Upper lobe of right lung (tissue), 1 donor: ENCODE measurements at regions not wholly inside any gene's neighbourhood (a gene's known extent, or its start where the extent isn't known, plus 50 kb on each side); places are given as distances from the start of the nearest gene placed in this dataset.

Experiments
- ATAC-seq: fragments of 200-7000 bp; cut with Tn5 transposase; one replicate; pipeline ENCODE4 v1.9.1; 2020; ENCODE audit warnings: mild to moderate bottlenecking, moderate library complexity
- DNase-seq: peaks from one replicate; pipeline ENCODE4 v3.0.0-alpha.2; 2020
- H3K27ac ChIP-seq: fragments of 200-600 bp; one replicate; pipeline ENCODE4 v1.8.0; 2022
- H3K27me3 ChIP-seq: fragments of 200-600 bp; one replicate; pipeline ENCODE4 v1.8.0; 2022; ENCODE audit warnings: mild to moderate bottlenecking
- H3K36me3 ChIP-seq: fragments of 200-600 bp; one replicate; pipeline ENCODE4 v1.8.0; 2022
- H3K4me1 ChIP-seq: fragments of 200-600 bp; one replicate; pipeline ENCODE4 v1.8.0; 2022
- H3K4me3 ChIP-seq: fragments of 200-600 bp; one replicate; pipeline ENCODE4 v1.8.0; 2022; ENCODE audit warnings: mild to moderate bottlenecking
- H3K9me3 ChIP-seq: fragments of 200-600 bp; one replicate; pipeline ENCODE4 v1.8.0; 2022
- intact Hi-C: fragments of 100-400 bp; cut with DNase I; formaldehyde crosslinking; loops from one replicate; pipeline ENCODE4 v1.11.0; 2022
- TF ChIP-seq, protein P1 (sequence below): fragments of 200-600 bp; IDR thresholded peaks from one replicate; pipeline ENCODE4 v1.8.0; 2022; ENCODE audit warnings: antibody characterized with exemption
- donor health status: DM: no; HTN: yes; CAD: no; lungs with severe emphysema.

DNA sequence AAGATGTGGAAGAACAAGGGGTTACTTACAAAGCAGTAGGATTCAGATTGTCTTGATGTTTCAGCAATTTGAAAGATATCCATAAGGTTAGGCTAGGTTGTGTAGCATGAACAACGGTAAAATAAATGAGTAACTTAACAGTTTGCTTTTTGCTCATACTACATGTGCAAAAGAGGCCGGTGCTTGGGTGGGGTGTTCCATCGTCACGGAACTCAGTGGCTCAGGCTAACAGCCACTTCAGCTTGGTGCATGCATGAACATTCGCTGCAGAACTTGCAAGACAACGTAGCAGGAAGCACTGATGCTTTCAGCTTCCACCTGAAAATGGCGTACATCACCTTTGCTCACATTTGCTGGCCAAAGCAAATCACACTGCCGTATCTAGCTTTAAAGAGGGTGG is 407.3 kb upstream of the CDH20 start:
- Histone ChIP-seq H3K9me3 (no peaks in the 10 kb centered on the region), H3K27ac (no peak overlapping the region), H3K4me1 (no peaks in the 10 kb centered on the region), H3K4me3 (no peak overlapping the region), H3K27me3 (no peaks in the 10 kb centered on the region), H3K36me3 (no peaks in the 10 kb centered on the region)
- TF ChIP-seq, protein P1, sequence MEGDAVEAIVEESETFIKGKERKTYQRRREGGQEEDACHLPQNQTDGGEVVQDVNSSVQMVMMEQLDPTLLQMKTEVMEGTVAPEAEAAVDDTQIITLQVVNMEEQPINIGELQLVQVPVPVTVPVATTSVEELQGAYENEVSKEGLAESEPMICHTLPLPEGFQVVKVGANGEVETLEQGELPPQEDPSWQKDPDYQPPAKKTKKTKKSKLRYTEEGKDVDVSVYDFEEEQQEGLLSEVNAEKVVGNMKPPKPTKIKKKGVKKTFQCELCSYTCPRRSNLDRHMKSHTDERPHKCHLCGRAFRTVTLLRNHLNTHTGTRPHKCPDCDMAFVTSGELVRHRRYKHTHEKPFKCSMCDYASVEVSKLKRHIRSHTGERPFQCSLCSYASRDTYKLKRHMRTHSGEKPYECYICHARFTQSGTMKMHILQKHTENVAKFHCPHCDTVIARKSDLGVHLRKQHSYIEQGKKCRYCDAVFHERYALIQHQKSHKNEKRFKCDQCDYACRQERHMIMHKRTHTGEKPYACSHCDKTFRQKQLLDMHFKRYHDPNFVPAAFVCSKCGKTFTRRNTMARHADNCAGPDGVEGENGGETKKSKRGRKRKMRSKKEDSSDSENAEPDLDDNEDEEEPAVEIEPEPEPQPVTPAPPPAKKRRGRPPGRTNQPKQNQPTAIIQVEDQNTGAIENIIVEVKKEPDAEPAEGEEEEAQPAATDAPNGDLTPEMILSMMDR = no peak
- intact Hi-C loops = no loop called here
- no peak for DNase-seq
- no peak for ATAC-seq

DNA sequence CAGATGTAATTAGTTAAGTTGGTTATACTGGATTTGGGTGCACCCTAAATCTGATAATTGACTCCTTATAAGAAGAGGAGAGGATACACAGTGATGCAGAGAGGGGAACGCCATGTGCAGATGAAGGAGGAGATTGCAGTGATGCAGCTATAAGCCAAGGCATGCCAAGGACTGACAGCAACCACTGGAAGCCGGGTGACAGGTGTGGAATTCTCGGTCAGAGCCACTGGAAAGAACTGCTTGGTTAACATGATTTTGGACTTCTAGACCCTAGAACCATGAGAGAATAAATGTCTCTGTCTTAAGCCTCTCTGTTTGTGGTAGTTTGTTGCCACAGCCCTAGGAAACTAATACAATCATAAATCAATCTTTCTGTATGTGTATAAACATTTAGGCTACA is 403.3 kb upstream of the CDH20 start:
- Histone ChIP-seq H3K4me1 (no peaks in the 10 kb centered on the region), H3K27me3 (no peaks in the 10 kb centered on the region), H3K36me3 (no peaks in the 10 kb centered on the region), H3K4me3 (no peak overlapping the region), H3K9me3 (no peaks in the 10 kb centered on the region), H3K27ac (no peak overlapping the region)
- ATAC-seq (no peak), DNase-seq (no peak)
- TF ChIP-seq, protein P1 = no peak
- intact Hi-C loops = no loop called here

DNA sequence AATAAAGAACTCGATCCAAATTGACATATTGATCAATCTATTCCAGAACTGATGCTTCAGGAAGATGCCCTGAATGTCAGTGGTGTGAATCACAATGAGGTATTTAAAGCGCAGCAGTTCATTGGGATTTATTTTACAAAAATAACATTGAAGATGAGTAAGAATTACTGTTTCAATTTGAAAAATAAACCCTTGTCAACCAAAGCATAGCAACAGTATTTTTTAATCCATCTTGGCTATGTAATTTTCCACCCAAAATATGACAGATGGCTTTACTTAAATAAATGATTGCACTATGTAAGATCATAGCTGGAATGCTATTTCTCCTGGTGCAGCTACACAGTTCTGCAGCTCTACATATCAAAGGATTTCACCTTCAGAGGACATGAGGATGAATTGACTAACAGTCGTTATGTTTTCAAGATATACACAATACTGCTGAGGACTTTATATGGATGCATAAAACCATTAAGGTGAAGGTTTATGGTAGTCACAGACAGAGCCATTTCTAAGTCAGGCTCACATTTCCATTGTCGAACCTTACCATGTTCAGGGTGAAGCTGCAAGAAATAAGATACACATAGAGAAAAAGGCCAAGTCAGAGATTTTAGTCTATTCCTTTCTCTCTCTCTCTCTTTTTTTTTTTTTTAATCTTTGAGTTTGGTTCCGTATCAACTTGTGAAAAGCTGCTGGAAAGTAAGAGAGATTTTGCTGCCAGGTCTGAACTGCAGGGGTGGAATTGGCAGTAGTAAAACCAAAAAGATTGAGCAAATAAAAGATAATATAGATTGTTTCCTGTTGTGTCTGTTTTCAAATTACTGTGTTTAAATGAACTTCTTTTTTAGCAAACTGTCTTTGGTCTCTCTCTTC is 398.0 kb upstream of the CDH20 start:
- Histone ChIP-seq H3K4me3 (no peak overlapping the region), H3K9me3 (no peaks in the 10 kb centered on the region), H3K4me1 (no peaks in the 10 kb centered on the region), H3K27ac (no peak overlapping the region), H3K27me3 (no peaks in the 10 kb centered on the region), H3K36me3 (no peaks in the 10 kb centered on the region)
- TF ChIP-seq, protein P1 = no peak
- intact Hi-C loops = no loop called here
- ATAC-seq = no peak
- DNase-seq = no peak

DNA sequence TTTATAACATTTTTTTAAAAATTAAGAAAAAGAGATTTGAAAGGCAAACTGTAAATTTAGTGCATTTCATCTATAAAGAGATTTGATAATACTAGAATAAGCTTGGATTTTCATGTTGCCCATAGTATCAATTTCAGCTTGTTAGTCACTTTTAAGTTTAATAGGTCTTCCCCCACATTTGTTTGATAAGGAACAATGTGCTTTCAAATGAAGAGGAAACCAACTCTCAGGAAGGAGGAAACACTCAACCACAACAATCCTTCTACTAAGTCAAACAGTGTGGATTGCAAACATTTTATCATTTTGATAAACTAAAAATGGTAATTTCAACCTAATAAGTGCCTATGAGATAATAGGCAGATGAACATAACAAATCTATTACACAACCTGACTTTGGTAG is 397.1 kb upstream of the CDH20 start:
- TF ChIP-seq, protein P1 = no peak
- ATAC-seq (no peak), DNase-seq (no peak)
- Histone ChIP-seq H3K27me3 (no peaks in the 10 kb centered on the region), H3K4me1 (no peaks in the 10 kb centered on the region), H3K9me3 (no peaks in the 10 kb centered on the region), H3K4me3 (no peak overlapping the region), H3K27ac (no peak overlapping the region), H3K36me3 (no peaks in the 10 kb centered on the region)
- intact Hi-C loops = no loop called here

DNA sequence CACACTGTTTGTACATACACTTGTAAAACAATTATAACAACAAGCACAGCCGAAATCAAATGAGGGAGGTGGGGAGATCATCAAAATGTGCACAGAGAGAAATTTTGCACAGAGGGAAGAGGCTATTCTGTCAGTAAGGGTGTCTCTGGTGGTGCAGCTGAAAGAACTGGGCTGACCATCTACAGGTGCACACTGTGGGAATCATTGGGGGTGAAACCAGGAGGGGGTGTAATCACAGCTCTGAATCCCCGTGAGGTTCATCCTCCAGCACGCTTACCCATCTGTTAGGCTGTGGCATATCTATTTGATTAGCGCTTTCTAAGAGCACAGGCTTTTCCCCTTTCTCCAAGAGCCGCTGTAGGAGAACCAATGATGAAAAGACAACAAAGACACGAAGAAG is 389.9 kb upstream of the CDH20 start:
- Histone ChIP-seq H3K27ac (no peak overlapping the region), H3K9me3 (no peaks in the 10 kb centered on the region), H3K4me1 (no peaks in the 10 kb centered on the region), H3K27me3 (no peaks in the 10 kb centered on the region), H3K36me3 (no peaks in the 10 kb centered on the region), H3K4me3 (no peak overlapping the region)
- intact Hi-C loops = no loop called here
- TF ChIP-seq, protein P1 = no peak
- DNase-seq (no peak), ATAC-seq (no peak)

DNA sequence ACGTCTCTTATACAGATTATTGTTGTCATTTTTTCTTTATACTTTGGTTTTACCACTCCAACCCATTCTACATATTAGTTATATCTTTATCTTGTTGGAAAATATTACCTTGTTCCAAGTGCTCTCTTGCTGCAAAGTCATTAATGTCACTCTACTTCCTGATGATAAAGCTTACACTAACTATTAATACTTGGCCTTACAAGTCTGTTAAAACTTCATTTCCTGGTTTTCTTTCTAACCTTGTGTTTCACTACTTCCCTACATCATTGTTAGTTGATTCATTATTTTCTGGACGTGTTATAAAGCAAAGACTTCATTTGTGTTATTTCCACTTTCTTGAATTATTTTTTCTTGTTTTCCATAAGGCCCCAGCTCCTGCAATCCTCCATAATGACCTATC is 382.6 kb upstream of the CDH20 start:
- H3K4me3 ChIP-seq = no peak overlapping the region
- DNase-seq (no peak), ATAC-seq (no peak)
- no peaks in the 10 kb centered on the region for H3K9me3 ChIP-seq
- H3K4me1 ChIP-seq = no peaks in the 10 kb centered on the region
- H3K36me3 ChIP-seq = no peaks in the 10 kb centered on the region
- intact Hi-C loops = no loop called here
- H3K27ac ChIP-seq = no peak overlapping the region
- no peaks in the 10 kb centered on the region for H3K27me3 ChIP-seq
- TF ChIP-seq, protein P1 = no peak
